ENCODE measurements at regions not wholly inside any gene's neighbourhood (a gene's known extent, or its start where the extent isn't known, plus 50 kb on each side); places are given as distances from the start of the nearest gene placed in this dataset.

DNA sequence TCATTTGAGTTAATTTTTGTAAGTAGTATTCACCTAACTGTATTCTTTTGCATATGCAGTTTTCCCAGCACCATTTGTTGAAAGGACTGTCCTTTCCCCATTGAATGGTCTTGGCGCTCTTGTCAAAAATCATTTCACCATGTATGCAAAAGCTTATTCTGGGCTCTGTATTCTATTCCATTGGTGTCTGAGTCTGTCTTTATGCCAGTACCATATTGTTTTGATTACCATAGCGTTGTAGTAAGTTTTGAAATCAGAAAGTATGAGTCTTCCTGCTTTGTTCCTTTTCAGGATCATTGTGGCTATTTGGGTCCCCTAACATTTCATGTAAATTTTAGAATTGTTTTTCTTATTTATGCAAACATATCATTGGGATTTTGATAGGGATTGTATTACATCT, 508.7 kb upstream of the RGS6 start (continued):
- TF ChIP-seq TCF7 (CRISPR knock-in tag; IDR thresholded peaks at IDR 0.05; ENCODE audit: low read depth) (no peak), FOXK1 (CRISPR knock-in tag; IDR thresholded peaks at IDR 0.05) (no peak)
- TF ChIP-seq, protein P1, sequence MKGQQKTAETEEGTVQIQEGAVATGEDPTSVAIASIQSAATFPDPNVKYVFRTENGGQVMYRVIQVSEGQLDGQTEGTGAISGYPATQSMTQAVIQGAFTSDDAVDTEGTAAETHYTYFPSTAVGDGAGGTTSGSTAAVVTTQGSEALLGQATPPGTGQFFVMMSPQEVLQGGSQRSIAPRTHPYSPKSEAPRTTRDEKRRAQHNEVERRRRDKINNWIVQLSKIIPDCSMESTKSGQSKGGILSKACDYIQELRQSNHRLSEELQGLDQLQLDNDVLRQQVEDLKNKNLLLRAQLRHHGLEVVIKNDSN (CRISPR knock-in tag; IDR thresholded peaks at IDR 0.05), result no peak

DNA sequence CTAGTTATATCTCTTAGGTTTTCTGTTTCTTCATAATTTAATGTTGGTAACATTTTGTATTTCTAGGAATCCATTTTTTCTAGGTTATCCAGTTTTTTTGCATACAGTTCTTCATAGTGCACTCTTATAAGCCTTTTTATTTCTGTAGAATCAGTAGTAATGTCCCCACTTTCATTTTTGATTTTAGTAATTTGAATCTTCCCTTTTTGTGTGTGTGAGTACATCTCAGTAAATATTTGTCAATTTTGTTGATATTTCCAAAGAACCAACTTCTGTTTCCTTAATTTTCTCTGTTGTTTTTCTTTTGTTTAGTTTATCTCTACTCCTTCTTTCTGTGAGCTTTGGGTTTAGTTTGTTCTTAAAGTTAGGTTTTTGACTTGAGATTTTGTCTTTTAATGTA, 507.3 kb upstream of the RGS6 start:
- ATAC-seq (no peak), DNase-seq (ENCODE audit: low spot score) (no peak)
- TF ChIP-seq, protein P2, sequence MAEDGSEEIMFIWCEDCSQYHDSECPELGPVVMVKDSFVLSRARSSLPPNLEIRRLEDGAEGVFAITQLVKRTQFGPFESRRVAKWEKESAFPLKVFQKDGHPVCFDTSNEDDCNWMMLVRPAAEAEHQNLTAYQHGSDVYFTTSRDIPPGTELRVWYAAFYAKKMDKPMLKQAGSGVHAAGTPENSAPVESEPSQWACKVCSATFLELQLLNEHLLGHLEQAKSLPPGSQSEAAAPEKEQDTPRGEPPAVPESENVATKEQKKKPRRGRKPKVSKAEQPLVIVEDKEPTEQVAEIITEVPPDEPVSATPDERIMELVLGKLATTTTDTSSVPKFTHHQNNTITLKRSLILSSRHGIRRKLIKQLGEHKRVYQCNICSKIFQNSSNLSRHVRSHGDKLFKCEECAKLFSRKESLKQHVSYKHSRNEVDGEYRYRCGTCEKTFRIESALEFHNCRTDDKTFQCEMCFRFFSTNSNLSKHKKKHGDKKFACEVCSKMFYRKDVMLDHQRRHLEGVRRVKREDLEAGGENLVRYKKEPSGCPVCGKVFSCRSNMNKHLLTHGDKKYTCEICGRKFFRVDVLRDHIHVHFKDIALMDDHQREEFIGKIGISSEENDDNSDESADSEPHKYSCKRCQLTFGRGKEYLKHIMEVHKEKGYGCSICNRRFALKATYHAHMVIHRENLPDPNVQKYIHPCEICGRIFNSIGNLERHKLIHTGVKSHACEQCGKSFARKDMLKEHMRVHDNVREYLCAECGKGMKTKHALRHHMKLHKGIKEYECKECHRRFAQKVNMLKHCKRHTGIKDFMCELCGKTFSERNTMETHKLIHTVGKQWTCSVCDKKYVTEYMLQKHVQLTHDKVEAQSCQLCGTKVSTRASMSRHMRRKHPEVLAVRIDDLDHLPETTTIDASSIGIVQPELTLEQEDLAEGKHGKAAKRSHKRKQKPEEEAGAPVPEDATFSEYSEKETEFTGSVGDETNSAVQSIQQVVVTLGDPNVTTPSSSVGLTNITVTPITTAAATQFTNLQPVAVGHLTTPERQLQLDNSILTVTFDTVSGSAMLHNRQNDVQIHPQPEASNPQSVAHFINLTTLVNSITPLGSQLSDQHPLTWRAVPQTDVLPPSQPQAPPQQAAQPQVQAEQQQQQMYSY (CRISPR knock-in tag; IDR thresholded peaks at IDR 0.05), result no peak
- TF ChIP-seq ZNF219 (CRISPR knock-in tag; IDR thresholded peaks at IDR 0.05; ENCODE audit: borderline replicate concordance) (no peak), KAT7 (CRISPR knock-in tag; IDR thresholded peaks at IDR 0.05; ENCODE audit: borderline replicate concordance) (no peak), MXD4 (CRISPR knock-in tag; IDR thresholded peaks at IDR 0.05; ENCODE audit: borderline replicate concordance) (no peak), ESRRA (CRISPR knock-in tag; IDR thresholded peaks at IDR 0.05; ENCODE audit: borderline replicate concordance) (no peak), NFATC4 (CRISPR knock-in tag; IDR thresholded peaks at IDR 0.05) (no peak), ZNF121 (CRISPR knock-in tag; IDR thresholded peaks at IDR 0.05) (no peak), JAZF1 (CRISPR knock-in tag; IDR thresholded peaks at IDR 0.05) (no peak), EMX1 (CRISPR knock-in tag; IDR thresholded peaks at IDR 0.05) (no peak), RELA (CRISPR knock-in tag; IDR thresholded peaks at IDR 0.05; ENCODE audit: borderline replicate concordance) (no peak), PRRX2 (CRISPR knock-in tag; IDR thresholded peaks at IDR 0.05) (no peak), TP53 (CRISPR knock-in tag; IDR thresholded peaks at IDR 0.05) (no peak), ZBTB21 (CRISPR knock-in tag; IDR thresholded peaks at IDR 0.05; ENCODE audit: borderline replicate concordance) (no peak), GTF2I (CRISPR knock-in tag; conservative IDR thresholded peaks at IDR 0.05) (no peak), ZNF416 (CRISPR knock-in tag; IDR thresholded peaks at IDR 0.05) (no peak)
- TF ChIP-seq, protein P3, sequence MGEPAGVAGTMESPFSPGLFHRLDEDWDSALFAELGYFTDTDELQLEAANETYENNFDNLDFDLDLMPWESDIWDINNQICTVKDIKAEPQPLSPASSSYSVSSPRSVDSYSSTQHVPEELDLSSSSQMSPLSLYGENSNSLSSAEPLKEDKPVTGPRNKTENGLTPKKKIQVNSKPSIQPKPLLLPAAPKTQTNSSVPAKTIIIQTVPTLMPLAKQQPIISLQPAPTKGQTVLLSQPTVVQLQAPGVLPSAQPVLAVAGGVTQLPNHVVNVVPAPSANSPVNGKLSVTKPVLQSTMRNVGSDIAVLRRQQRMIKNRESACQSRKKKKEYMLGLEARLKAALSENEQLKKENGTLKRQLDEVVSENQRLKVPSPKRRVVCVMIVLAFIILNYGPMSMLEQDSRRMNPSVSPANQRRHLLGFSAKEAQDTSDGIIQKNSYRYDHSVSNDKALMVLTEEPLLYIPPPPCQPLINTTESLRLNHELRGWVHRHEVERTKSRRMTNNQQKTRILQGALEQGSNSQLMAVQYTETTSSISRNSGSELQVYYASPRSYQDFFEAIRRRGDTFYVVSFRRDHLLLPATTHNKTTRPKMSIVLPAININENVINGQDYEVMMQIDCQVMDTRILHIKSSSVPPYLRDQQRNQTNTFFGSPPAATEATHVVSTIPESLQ (CRISPR knock-in tag; IDR thresholded peaks at IDR 0.05), result no peak
- TF ChIP-seq, protein P1 (CRISPR knock-in tag; IDR thresholded peaks at IDR 0.05), result no peak
- TF ChIP-seq, protein P4, sequence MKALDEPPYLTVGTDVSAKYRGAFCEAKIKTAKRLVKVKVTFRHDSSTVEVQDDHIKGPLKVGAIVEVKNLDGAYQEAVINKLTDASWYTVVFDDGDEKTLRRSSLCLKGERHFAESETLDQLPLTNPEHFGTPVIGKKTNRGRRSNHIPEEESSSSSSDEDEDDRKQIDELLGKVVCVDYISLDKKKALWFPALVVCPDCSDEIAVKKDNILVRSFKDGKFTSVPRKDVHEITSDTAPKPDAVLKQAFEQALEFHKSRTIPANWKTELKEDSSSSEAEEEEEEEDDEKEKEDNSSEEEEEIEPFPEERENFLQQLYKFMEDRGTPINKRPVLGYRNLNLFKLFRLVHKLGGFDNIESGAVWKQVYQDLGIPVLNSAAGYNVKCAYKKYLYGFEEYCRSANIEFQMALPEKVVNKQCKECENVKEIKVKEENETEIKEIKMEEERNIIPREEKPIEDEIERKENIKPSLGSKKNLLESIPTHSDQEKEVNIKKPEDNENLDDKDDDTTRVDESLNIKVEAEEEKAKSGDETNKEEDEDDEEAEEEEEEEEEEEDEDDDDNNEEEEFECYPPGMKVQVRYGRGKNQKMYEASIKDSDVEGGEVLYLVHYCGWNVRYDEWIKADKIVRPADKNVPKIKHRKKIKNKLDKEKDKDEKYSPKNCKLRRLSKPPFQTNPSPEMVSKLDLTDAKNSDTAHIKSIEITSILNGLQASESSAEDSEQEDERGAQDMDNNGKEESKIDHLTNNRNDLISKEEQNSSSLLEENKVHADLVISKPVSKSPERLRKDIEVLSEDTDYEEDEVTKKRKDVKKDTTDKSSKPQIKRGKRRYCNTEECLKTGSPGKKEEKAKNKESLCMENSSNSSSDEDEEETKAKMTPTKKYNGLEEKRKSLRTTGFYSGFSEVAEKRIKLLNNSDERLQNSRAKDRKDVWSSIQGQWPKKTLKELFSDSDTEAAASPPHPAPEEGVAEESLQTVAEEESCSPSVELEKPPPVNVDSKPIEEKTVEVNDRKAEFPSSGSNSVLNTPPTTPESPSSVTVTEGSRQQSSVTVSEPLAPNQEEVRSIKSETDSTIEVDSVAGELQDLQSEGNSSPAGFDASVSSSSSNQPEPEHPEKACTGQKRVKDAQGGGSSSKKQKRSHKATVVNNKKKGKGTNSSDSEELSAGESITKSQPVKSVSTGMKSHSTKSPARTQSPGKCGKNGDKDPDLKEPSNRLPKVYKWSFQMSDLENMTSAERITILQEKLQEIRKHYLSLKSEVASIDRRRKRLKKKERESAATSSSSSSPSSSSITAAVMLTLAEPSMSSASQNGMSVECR (CRISPR knock-in tag; IDR thresholded peaks at IDR 0.05; ENCODE audit: borderline replicate concordance), result no peak
- TF ChIP-seq, protein P5, sequence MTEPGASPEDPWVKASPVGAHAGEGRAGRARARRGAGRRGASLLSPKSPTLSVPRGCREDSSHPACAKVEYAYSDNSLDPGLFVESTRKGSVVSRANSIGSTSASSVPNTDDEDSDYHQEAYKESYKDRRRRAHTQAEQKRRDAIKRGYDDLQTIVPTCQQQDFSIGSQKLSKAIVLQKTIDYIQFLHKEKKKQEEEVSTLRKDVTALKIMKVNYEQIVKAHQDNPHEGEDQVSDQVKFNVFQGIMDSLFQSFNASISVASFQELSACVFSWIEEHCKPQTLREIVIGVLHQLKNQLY (CRISPR knock-in tag; IDR thresholded peaks at IDR 0.05), result no peak
- Mint-ChIP-seq H3K9me3 (peaks cover 40% of the 10 kb centered on the region), H3K4me3 (no peak overlapping the region), H3K27ac (no peak overlapping the region), H3K4me1 (peaks cover 21% of the 10 kb centered on the region), H3K27me3 (ENCODE audit: low read depth) (peaks cover 5% of the 10 kb centered on the region; the same call in 1 of the 2 replicates), H3K36me3 (peaks cover 41% of the 10 kb centered on the region)
- CTCF ChIA-PET, result no interaction called here
- POLR2A ChIA-PET, result no interaction called here

Data from WTC11 (cell line).